PC-9 (cell line): ENCODE measurements at regions not wholly inside any gene's neighbourhood (a gene's known extent, or its start where the extent isn't known, plus 50 kb on each side); places are given as distances from the start of the nearest gene placed in this dataset.

ENCODE experiments used
- CTCF ChIP-seq: fragments of 200-600 bp; sonication (generic); conservative IDR thresholded peaks from 2 replicates; pipeline ENCODE4 v1.6.1; 2017; ENCODE audit warnings: mixed run types, antibody characterized with exemption, mild to moderate bottlenecking, moderate library complexity
- EZH2 ChIP-seq: fragments of 200-600 bp; sonication (generic); IDR thresholded peaks from 2 replicates; pipeline ENCODE4 v1.8.0; 2017; ENCODE audit warnings: antibody characterized with exemption, low read depth

DNA sequence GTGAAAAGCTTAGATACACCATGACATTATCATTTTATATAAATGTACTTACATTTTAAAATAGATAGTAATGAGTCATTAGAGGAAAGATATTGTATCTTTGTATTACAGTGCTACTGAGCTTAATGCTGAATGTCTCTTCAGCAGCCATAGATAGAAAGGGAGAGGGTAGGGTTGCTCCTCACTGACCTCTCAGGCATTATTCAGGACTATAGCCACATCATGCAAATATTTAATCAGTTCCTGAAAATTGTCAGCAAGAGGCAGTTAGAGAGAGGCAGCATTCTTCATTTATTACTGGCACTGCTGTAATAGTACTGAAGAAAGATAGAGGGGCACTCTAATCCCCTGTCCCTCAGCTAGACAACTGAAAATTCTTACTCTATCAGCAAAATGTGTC is 242.0 kb upstream of the TANK start:
- TF ChIP-seq EZH2 (no peak), CTCF (no peak)
